A673 (cell line): ENCODE measurements at regions not wholly inside any gene's neighbourhood (a gene's known extent, or its start where the extent isn't known, plus 50 kb on each side); places are given as distances from the start of the nearest gene placed in this dataset.

ENCODE experiments used
- BruUV-seq: library from RNA; stranded (reverse); fragments of 400-500 nt; replicated peaks from 2 replicates; lab custom pipeline; 2021; lab: Mats Ljungman, UMichigan
- CTCF ChIA-PET: fragments of 300-600 bp; sonication (Branson Sonifier 250); formaldehyde crosslinking; loops from one replicate; lab custom pipeline; 2022; ENCODE audit warnings: antibody characterized with exemption; lab: Charles Lee
- POLR2A ChIA-PET: fragments of 300-600 bp; sonication (Branson Sonifier 250); formaldehyde crosslinking; loops from one replicate; lab custom pipeline; 2022; ENCODE audit warnings: antibody characterized with exemption; ENCODE audit not compliant: low non-redundant PET; lab: Charles Lee
- DNase-seq: peaks from one replicate; pipeline ENCODE4 v3.0.0-alpha.2; 2015; ENCODE audit warnings: low spot score
- H3K27ac ChIP-seq: fragments of 200-600 bp; sonication (generic); 2 replicates; pipeline ENCODE4 v1.5.1; 2016; ENCODE audit warnings: mixed run types, low read depth, mild to moderate bottlenecking, mixed read lengths, antibody characterized with exemption, low read length; ENCODE audit not compliant: poor library complexity, severe bottlenecking
- H3K27me3 ChIP-seq: fragments of 200-600 bp; sonication (generic); replicated peaks from 2 replicates; pipeline ENCODE4 v1.6.1; 2017; ENCODE audit warnings: mixed run types, low read depth, mild to moderate bottlenecking, mixed read lengths, antibody characterized with exemption, low read length; ENCODE audit not compliant: insufficient read depth, poor library complexity
- H3K36me3 ChIP-seq: fragments of 200-600 bp; sonication (generic); 2 replicates; pipeline ENCODE4 v1.6.1; 2016; ENCODE audit warnings: mixed run types, mild to moderate bottlenecking, mixed read lengths, antibody characterized with exemption, low read length; ENCODE audit not compliant: insufficient read depth, poor library complexity, severe bottlenecking
- H3K4me1 ChIP-seq: fragments of 200-600 bp; sonication (generic); 2 replicates; pipeline ENCODE4 v1.6.1; 2017; ENCODE audit warnings: mixed run types, mild to moderate bottlenecking, mixed read lengths, antibody characterized with exemption, low read length; ENCODE audit not compliant: insufficient read depth, poor library complexity, severe bottlenecking
- H3K4me3 ChIP-seq: fragments of 200-600 bp; sonication (generic); 2 replicates; pipeline ENCODE4 v1.5.1; 2016; ENCODE audit warnings: low read depth, mixed run types, mild to moderate bottlenecking, mixed read lengths, low read length; ENCODE audit not compliant: poor library complexity, severe bottlenecking
- H3K9me3 ChIP-seq: fragments of 200-600 bp; sonication (generic); 2 replicates; pipeline ENCODE4 v1.6.1; 2016; ENCODE audit warnings: mixed run types, low read depth, mild to moderate bottlenecking, mixed read lengths, antibody characterized with exemption, low read length; ENCODE audit not compliant: poor library complexity, severe bottlenecking
- EZH2 ChIP-seq: fragments of 200-600 bp; sonication (generic); IDR thresholded peaks from 2 replicates; pipeline ENCODE4 v1.6.1; 2017; ENCODE audit warnings: borderline replicate concordance, low read depth, mild to moderate bottlenecking, mixed read lengths, antibody characterized with exemption, low read length; ENCODE audit not compliant: poor library complexity, severe bottlenecking
- intact Hi-C: fragments of 100-400 bp; cut with micrococcal nuclease; formaldehyde crosslinking; loops from one replicate; pipeline ENCODE4 v1.10.0; 2022; ENCODE audit not compliant: unreplicated experiment
- TF ChIP-seq, protein P1 (sequence below): fragments of 300-800, 200-600 bp; sonication (generic); conservative IDR thresholded peaks from 2 replicates; pipeline ENCODE4 v1.5.1; 2017; ENCODE audit warnings: low read depth, mild to moderate bottlenecking, antibody characterized with exemption, low read length, moderate library complexity, mixed read lengths

DNA sequence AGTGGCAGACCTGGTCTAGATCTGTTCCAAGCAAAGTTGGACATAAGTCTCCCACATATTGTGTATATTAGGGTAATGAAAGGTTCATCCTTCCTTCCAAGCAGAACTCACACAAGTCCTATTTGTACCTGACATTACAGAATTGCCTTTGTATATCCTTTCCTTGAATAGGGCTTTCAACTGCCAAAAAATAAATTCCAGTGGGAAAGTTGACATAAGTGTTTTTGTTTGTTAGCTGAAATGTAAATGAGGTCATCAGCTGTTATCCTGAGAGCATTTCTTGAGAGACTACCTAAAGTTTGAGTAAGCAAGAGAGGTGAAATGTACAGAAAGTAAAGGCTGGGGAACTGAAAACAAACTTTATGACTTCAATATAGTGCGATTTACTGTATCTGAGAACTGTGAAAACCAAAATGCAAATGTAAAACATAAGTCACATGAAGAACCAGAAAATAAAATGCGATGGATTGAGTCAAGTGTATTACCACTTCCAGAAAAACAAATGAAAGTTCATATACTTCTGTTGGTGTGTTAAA lies 527.3 kb upstream of the SEMA3D start:
- Histone ChIP-seq H3K36me3 (no peaks in the 10 kb centered on the region), H3K4me3 (no peak overlapping the region), H3K9me3 (no peaks in the 10 kb centered on the region), H3K27ac (no peak overlapping the region), H3K27me3 (no peaks in the 10 kb centered on the region), H3K4me1 (no peaks in the 10 kb centered on the region)
- CTCF ChIA-PET: no interaction called here
- POLR2A ChIA-PET: no interaction called here
- intact Hi-C loops: no loop called here
- TF ChIP-seq, protein P1, sequence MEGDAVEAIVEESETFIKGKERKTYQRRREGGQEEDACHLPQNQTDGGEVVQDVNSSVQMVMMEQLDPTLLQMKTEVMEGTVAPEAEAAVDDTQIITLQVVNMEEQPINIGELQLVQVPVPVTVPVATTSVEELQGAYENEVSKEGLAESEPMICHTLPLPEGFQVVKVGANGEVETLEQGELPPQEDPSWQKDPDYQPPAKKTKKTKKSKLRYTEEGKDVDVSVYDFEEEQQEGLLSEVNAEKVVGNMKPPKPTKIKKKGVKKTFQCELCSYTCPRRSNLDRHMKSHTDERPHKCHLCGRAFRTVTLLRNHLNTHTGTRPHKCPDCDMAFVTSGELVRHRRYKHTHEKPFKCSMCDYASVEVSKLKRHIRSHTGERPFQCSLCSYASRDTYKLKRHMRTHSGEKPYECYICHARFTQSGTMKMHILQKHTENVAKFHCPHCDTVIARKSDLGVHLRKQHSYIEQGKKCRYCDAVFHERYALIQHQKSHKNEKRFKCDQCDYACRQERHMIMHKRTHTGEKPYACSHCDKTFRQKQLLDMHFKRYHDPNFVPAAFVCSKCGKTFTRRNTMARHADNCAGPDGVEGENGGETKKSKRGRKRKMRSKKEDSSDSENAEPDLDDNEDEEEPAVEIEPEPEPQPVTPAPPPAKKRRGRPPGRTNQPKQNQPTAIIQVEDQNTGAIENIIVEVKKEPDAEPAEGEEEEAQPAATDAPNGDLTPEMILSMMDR: no peak
- TF ChIP-seq EZH2: no peak
- no TSS peak for BruUV-seq
- no peak for DNase-seq

DNA sequence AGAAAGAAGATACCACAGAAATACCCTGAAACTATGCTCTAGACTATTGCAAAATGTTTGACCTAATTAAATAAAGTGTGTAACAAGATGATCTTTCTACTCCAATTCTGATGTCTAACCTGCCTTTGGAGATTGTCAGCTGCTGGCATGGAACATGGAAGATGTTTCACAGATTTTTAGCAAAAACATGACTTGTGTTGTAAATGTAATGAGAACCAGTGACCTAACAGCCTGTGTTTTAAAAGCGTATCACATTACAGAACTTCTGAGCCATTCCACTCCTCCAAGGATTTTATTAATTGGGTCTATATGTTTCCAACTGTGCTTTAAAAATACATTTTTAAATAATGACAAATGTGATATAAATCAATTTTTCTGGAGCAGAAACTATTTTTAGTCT lies 526.3 kb upstream of the SEMA3D start:
- H3K9me3 ChIP-seq: no peaks in the 10 kb centered on the region
- no TSS peak for BruUV-seq
- DNase-seq: no peak
- no peaks in the 10 kb centered on the region for H3K36me3 ChIP-seq
- no peaks in the 10 kb centered on the region for H3K27me3 ChIP-seq
- CTCF ChIA-PET: no interaction called here
- H3K4me3 ChIP-seq: no peak overlapping the region
- intact Hi-C loops: no loop called here
- TF ChIP-seq, protein P1: no peak
- POLR2A ChIA-PET: no interaction called here
- no peaks in the 10 kb centered on the region for H3K4me1 ChIP-seq
- no peak overlapping the region for H3K27ac ChIP-seq

DNA sequence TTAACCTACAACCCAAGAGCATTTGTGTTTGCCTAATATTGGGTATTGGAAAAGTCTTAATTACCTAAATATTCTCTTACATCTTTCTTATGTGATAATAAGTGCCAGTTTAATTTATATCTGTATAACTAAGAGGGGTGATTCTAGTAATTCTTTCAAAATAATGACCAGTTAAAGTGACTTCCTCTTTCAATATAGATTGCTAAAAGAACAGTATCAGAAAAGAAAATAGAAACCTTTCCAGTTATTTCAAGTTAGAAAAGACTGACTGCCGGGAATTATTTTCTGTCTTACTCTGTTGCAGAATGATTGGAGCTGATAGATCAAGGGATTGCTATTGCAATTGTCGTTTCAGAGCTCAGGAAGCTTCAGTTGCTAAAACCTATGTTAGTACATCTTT lies 525.0 kb upstream of the SEMA3D start:
- Histone ChIP-seq H3K9me3 (no peaks in the 10 kb centered on the region), H3K4me1 (no peaks in the 10 kb centered on the region), H3K27ac (no peak overlapping the region), H3K27me3 (no peaks in the 10 kb centered on the region), H3K4me3 (no peak overlapping the region), H3K36me3 (no peaks in the 10 kb centered on the region)
- TF ChIP-seq, protein P1: no peak
- TF ChIP-seq EZH2: no peak
- POLR2A ChIA-PET: no interaction called here
- intact Hi-C loops: no loop called here
- CTCF ChIA-PET: no interaction called here
- no peak for DNase-seq
- BruUV-seq: no TSS peak
